Activated CD8-positive, alpha-beta T cell treated with anti-CD3 and anti-CD28 coated beads, Interleukin-2, amount 10 ng/mL, durations not matched to agents 7 days and 5 days (primary cell): ENCODE measurements at regions not wholly inside any gene's neighbourhood (a gene's known extent, or its start where the extent isn't known, plus 50 kb on each side); places are given as distances from the start of the nearest gene placed in this dataset.

Source experiments
- ATAC-seq: fragments of 150-1000 bp; cut with Tn5 transposase; one replicate; pipeline ENCODE4 v1.10.0; 2021; ENCODE audit warnings: moderate library complexity
- CTCF ChIA-PET: fragments of 350-600 bp; sonication (Branson Sonifier 250); formaldehyde crosslinking; loops from one replicate; lab custom pipeline; 2021; ENCODE audit warnings: antibody characterized with exemption; lab: Charles Lee
- POLR2A ChIA-PET: fragments of 350-600 bp; sonication (Branson Sonifier 250); formaldehyde crosslinking; loops from one replicate; lab custom pipeline; 2021; ENCODE audit warnings: antibody characterized with exemption; lab: Charles Lee
- DNase-seq: peaks from one replicate; pipeline ENCODE4 v3.0.0-alpha.2; 2020
- H3K27ac Mint-ChIP-seq: one replicate; pipeline ENCODE4 v1.8.0; 2021; ENCODE audit warnings: mild to moderate bottlenecking, mixed read lengths
- H3K27me3 Mint-ChIP-seq: one replicate; pipeline ENCODE4 v1.8.0; 2021; ENCODE audit warnings: low read depth, mixed read lengths
- H3K36me3 Mint-ChIP-seq: one replicate; pipeline ENCODE4 v1.8.0; 2021; ENCODE audit warnings: low read depth, mixed read lengths
- H3K4me1 Mint-ChIP-seq: one replicate; pipeline ENCODE4 v1.8.0; 2021; ENCODE audit warnings: low read depth, mixed read lengths
- H3K4me3 Mint-ChIP-seq: one replicate; pipeline ENCODE4 v1.8.0; 2021; ENCODE audit warnings: mild to moderate bottlenecking, mixed read lengths
- H3K9me3 Mint-ChIP-seq: one replicate; pipeline ENCODE4 v1.8.0; 2022; ENCODE audit warnings: mixed read lengths; ENCODE audit not compliant: insufficient read depth

- Mint-ChIP-seq H3K27me3 (no peaks in the 10 kb centered on the region), H3K9me3 (no peaks in the 10 kb centered on the region), H3K36me3 (no peaks in the 10 kb centered on the region), H3K27ac (no peak overlapping the region), H3K4me3 (no peak overlapping the region), H3K4me1 (no peaks in the 10 kb centered on the region)
- no peak for DNase-seq
- POLR2A ChIA-PET, result no interaction called here
- CTCF ChIA-PET, result no interaction called here
- ATAC-seq, result no peak
Observed at GRCh38 chr6:113805811-113806495, 51.2 kb upstream of the MARCKS start.
